Breast epithelium (tissue), 4 donors: ENCODE measurements at regions not wholly inside any gene's neighbourhood (a gene's known extent, or its start where the extent isn't known, plus 50 kb on each side); places are given as distances from the start of the nearest gene placed in this dataset.
"Not testable (repeated sequence)": the region's sequence is repeated elsewhere in the genome, so short reads cannot be mapped to it uniquely, and the experiment has no call there.

Source experiments
- DNase-seq, 2 donors: peaks; one replicate each; pipeline ENCODE4 v3.0.0-alpha.2; 2019; ENCODE audit warnings: low spot score in 2 of 2
- H3K27ac ChIP-seq, 2 donors: fragments of 200-600 bp; sonication (generic) in 1 of 2; one replicate each; pipeline ENCODE4 v1.5.1; 2016 to 2019; ENCODE audit warnings: mild to moderate bottlenecking in 1 of 2
- H3K27me3 ChIP-seq, 2 donors: fragments of 200-600 bp; sonication (generic) in 1 of 2; one replicate each; pipeline versions ENCODE4 v1.5.1 to v1.6.0; 2017 to 2019; ENCODE audit warnings: control low read depth in 1 of 2, mild to moderate bottlenecking in 1 of 2
- H3K36me3 ChIP-seq: fragments of 200-600 bp; one replicate; pipeline ENCODE4 v1.5.1; 2019
- H3K4me1 ChIP-seq, 2 donors: fragments of 200-600 bp; sonication (generic); one replicate each; pipeline ENCODE4 v1.5.1; 2016 to 2019; ENCODE audit warnings: control low read depth in 1 of 2
- H3K4me3 ChIP-seq, 3 donors: fragments of 200-600 bp; sonication (generic); 1 replicate in 2 of 3; 2 replicates in 1 of 3; pipeline ENCODE4 v1.5.1; 2016 to 2019; ENCODE audit warnings: mild to moderate bottlenecking in 3 of 3, moderate library complexity in 2 of 3
- H3K9me3 ChIP-seq, 2 donors: fragments of 200-600 bp; sonication (generic) in 1 of 2; one replicate each; pipeline ENCODE4 v1.5.1; 2016 to 2019; ENCODE audit warnings: control low read depth in 1 of 2
- CTCF ChIP-seq, 3 donors: fragments of 450-650 bp; IDR thresholded peaks; one replicate each; pipeline ENCODE4 v1.5.1; 2016 to 2017; ENCODE audit warnings: antibody characterized with exemption in 3 of 3, mild to moderate bottlenecking in 3 of 3, moderate library complexity in 3 of 3
- POLR2A ChIP-seq: fragments of 450-650 bp; IDR thresholded peaks from one replicate; pipeline ENCODE4 v1.6.1; 2016; ENCODE audit warnings: antibody characterized with exemption, mild to moderate bottlenecking, moderate library complexity
- POLR2AphosphoS5 ChIP-seq, 3 donors: sonication (generic); formaldehyde crosslinking; IDR thresholded peaks; one replicate each; pipeline ENCODE4 v1.6.1; 2017; ENCODE audit warnings: antibody characterized with exemption in 3 of 3
- intact Hi-C: fragments of 100-400 bp; cut with DNase I; formaldehyde crosslinking; loops from one replicate; pipeline ENCODE4 v1.15.1; 2023; ENCODE audit warnings: low total_unique reads

GRCh38 chr2:53028225-53028624 is 739.4 kb upstream of the CHAC2 start:
- Histone ChIP-seq H3K27me3 (no peaks in the 10 kb centered on the region), H3K36me3 (no peaks in the 10 kb centered on the region), H3K4me1 (no peaks in the 10 kb centered on the region), H3K4me3 (no peak overlapping the region), H3K27ac (no peak overlapping the region), H3K9me3 (no peaks in the 10 kb centered on the region)
- TF ChIP-seq POLR2A (no peak), POLR2AphosphoS5 (IDR thresholded peaks at IDR 0.05) (no peak), CTCF (IDR thresholded peaks at IDR 0.05) (no peak)
- intact Hi-C loops: no loop called here
- DNase-seq: no peak

DNA sequence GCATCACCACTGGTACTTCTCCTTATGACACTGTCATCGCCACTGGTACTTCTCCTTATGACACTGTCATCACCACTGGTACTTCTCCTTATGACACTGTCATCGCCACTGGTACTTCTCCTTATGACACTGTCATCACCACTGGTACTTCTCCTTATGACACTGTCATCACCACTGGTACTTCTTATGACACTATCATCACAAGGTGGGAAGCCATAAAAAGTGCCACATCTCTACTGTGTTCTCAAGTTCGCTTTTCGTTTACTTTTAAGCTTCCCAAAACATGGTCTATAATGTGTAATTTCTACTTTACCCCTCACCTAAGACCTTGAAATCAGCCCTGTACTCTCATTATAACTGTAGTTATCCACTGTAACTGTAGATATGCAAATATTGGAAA is 745.4 kb upstream of the CHAC2 start:
- H3K4me3 ChIP-seq, H3K9me3 ChIP-seq, DNase-seq, H3K36me3 ChIP-seq, H3K27ac ChIP-seq, intact Hi-C loops, H3K27me3 ChIP-seq, H3K4me1 ChIP-seq: not testable (repeated sequence)

DNA sequence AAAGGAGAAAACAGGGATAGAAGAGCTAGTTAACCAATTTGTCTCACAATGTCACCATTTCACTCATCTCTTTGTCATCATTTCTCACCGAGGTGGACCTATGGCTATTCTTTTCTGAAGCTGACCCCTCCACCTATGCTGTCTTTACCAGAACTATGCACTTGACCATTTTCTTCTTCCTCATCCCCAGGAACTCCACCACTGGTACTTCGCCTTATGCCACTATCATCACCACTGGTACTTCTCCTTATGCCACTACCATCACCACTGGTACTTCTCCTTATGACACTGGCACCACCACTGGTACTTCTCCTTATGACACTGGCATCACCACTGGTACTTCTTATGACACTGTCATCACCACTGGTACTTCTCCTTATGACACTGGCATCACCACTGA is 745.8 kb upstream of the CHAC2 start:
- Histone ChIP-seq H3K27ac (no peak overlapping the region), H3K4me3 (no peak overlapping the region), H3K9me3 (no peaks in the 10 kb centered on the region), H3K27me3 (no peaks in the 10 kb centered on the region), H3K4me1 (no peaks in the 10 kb centered on the region), H3K36me3 (no peaks in the 10 kb centered on the region)
- intact Hi-C loops: no loop called here
- no peak for DNase-seq
- no peak for TF ChIP-seq POLR2A
- TF ChIP-seq POLR2AphosphoS5 (IDR thresholded peaks at IDR 0.05): no peak
- TF ChIP-seq CTCF (IDR thresholded peaks at IDR 0.05): no peak

DNA sequence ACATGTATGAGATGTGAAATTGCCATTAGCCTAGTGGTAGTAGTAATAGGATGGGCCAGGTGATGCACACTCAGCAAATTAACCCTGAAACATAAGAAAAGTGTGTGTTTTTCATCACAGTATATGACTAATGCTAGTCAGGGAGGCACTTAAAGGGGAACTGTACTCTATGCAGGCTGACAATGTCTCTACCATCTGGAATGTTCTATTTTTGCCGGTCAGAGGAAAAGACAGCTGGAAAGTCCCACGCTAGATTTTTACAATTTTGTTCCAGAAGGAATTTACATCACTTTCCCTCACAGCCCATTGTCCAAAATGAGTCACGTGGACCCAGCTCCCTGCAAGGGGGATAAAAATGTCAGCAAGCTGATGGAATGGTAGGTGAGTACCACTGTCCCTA is 746.3 kb upstream of the CHAC2 start:
- TF ChIP-seq POLR2AphosphoS5 (IDR thresholded peaks at IDR 0.05): no peak
- TF ChIP-seq POLR2A: no peak
- no peak for TF ChIP-seq CTCF (IDR thresholded peaks at IDR 0.05)
- H3K4me3 ChIP-seq: no peak overlapping the region
- no peaks in the 10 kb centered on the region for H3K36me3 ChIP-seq
- no peak overlapping the region for H3K27ac ChIP-seq
- H3K27me3 ChIP-seq: no peaks in the 10 kb centered on the region
- H3K4me1 ChIP-seq: no peaks in the 10 kb centered on the region
- intact Hi-C loops: no loop called here
- DNase-seq: no peak
- H3K9me3 ChIP-seq: no peaks in the 10 kb centered on the region

DNA sequence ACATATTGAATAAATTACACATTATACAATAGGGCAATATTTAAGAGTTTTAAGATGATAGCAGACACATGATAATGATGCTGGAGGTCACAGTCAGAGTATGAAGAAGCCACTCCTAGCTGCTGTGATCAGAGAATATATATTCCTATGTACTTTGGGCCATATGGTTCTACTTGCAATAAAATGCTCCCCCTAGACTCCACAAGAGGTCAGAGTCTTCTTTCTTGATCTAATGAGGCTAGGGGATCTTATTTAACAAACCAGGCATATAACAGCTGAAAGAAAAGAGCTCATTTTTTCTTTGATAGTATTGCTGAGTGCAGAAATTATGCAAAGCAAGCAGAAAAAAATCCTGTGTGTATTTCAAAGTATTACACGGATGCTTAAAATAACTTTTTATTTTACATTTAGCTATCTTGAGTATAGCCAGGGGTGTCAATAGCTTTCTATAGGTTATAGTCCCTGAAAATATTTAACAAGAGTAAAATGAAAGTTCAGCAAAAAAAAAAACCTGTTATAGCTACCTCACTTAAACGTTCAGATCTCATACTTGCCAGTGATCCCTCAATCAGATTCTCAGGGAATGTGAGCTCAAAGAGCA is 748.7 kb upstream of the CHAC2 start:
- intact Hi-C loops: no loop called here
- no peaks in the 10 kb centered on the region for H3K27me3 ChIP-seq
- no peaks in the 10 kb centered on the region for H3K36me3 ChIP-seq
- no peaks in the 10 kb centered on the region for H3K4me1 ChIP-seq
- no peak overlapping the region for H3K27ac ChIP-seq
- no peak overlapping the region for H3K4me3 ChIP-seq
- DNase-seq: no peak
- H3K9me3 ChIP-seq: no peaks in the 10 kb centered on the region
- TF ChIP-seq POLR2AphosphoS5 (IDR thresholded peaks at IDR 0.05) (no peak), POLR2A (no peak), CTCF (IDR thresholded peaks at IDR 0.05) (no peak)

GRCh38 chr2:53006980-53007379 is 760.6 kb upstream of the CHAC2 start:
- no peak overlapping the region for H3K27ac ChIP-seq
- H3K36me3 ChIP-seq: no peaks in the 10 kb centered on the region
- H3K4me3 ChIP-seq: no peak overlapping the region
- no peak for DNase-seq
- H3K9me3 ChIP-seq: no peaks in the 10 kb centered on the region
- H3K4me1 ChIP-seq: no peaks in the 10 kb centered on the region
- intact Hi-C loops: no loop called here
- no peaks in the 10 kb centered on the region for H3K27me3 ChIP-seq
- TF ChIP-seq POLR2AphosphoS5 (IDR thresholded peaks at IDR 0.05) (no peak), CTCF (IDR thresholded peaks at IDR 0.05) (no peak)
